GM23338 (cell line): ENCODE measurements at regions not wholly inside any gene's neighbourhood (a gene's known extent, or its start where the extent isn't known, plus 50 kb on each side); places are given as distances from the start of the nearest gene placed in this dataset.
"Not testable (repeated sequence)": the region's sequence is repeated elsewhere in the genome, so short reads cannot be mapped to it uniquely, and the experiment has no call there.

Experiments used
- ATAC-seq: fragments of 200-7000 bp; cut with Tn5 transposase; 3 replicates; pipeline ENCODE4 v1.9.1; 2020
- DNase-seq: peaks from one replicate; pipeline ENCODE4 v3.0.0-alpha.2; 2015; ENCODE audit warnings: low spot score
- H2AFZ ChIP-seq: fragments of 200-600 bp; sonication (generic); 2 replicates; pipeline ENCODE4 v1.8.0; 2016; ENCODE audit warnings: antibody characterized with exemption, mild to moderate bottlenecking, moderate library complexity
- H3F3A ChIP-seq: fragments of 200-600 bp; sonication (generic); replicated peaks from 2 replicates; pipeline ENCODE4 v1.8.0; 2017; ENCODE audit warnings: antibody characterized with exemption, mixed run types, low read depth
- H3K27ac ChIP-seq: fragments of 200-600 bp; sonication (generic); 2 replicates; pipeline ENCODE4 v1.6.1; 2016; ENCODE audit warnings: low read depth
- H3K27me3 ChIP-seq: fragments of 200-600 bp; sonication (generic); 2 replicates; pipeline ENCODE4 v1.8.0; 2016; ENCODE audit warnings: mild to moderate bottlenecking, mixed run types, moderate library complexity; ENCODE audit not compliant: insufficient read depth
- H3K36me3 ChIP-seq: fragments of 200-600 bp; sonication (generic); 2 replicates; pipeline ENCODE4 v1.8.0; 2016; ENCODE audit warnings: mild to moderate bottlenecking; ENCODE audit not compliant: insufficient read depth
- H3K4me1 ChIP-seq: fragments of 200-600 bp; sonication (generic); 2 replicates; pipeline ENCODE4 v1.8.0; 2016; ENCODE audit warnings: mild to moderate bottlenecking, moderate library complexity; ENCODE audit not compliant: insufficient read depth
- H3K4me2 ChIP-seq: fragments of 200-600 bp; sonication (generic); 2 replicates; pipeline ENCODE4 v1.7.1; 2017; ENCODE audit warnings: mixed run types
- H3K4me3 ChIP-seq: fragments of 200-600 bp; sonication (generic); 2 replicates; pipeline ENCODE4 v1.6.1; 2016; ENCODE audit warnings: mixed run types
- H3K79me2 ChIP-seq: fragments of 200-600 bp; sonication (generic); replicated peaks from 2 replicates; pipeline ENCODE4 v1.8.0; 2017; ENCODE audit warnings: mild to moderate bottlenecking; ENCODE audit not compliant: insufficient read depth
- H3K9me2 ChIP-seq: fragments of 200-600 bp; sonication (generic); 2 replicates; pipeline ENCODE4 v1.8.0; 2017; ENCODE audit not compliant: insufficient read depth
- H4K20me1 ChIP-seq: fragments of 200-600 bp; sonication (generic); replicated peaks from 2 replicates; pipeline ENCODE4 v1.8.0; 2017; ENCODE audit warnings: mild to moderate bottlenecking; ENCODE audit not compliant: insufficient read depth
- H3K27ac Mint-ChIP-seq: 2 replicates; pipeline ENCODE4 v1.8.0; 2020; ENCODE audit warnings: inconsistent platforms, mild to moderate bottlenecking, moderate library complexity, mixed read lengths
- H3K27me3 Mint-ChIP-seq: 3 replicates; pipeline ENCODE4 v1.8.0; 2022; ENCODE audit warnings: low read depth, mild to moderate bottlenecking, moderate library complexity, mixed read lengths, inconsistent platforms; ENCODE audit not compliant: insufficient read depth, poor library complexity
- H3K36me3 Mint-ChIP-seq: 3 replicates; pipeline ENCODE4 v1.8.0; 2021; ENCODE audit warnings: low read depth, mild to moderate bottlenecking, inconsistent platforms, moderate library complexity, mixed read lengths
- H3K4me1 Mint-ChIP-seq: 3 replicates; pipeline ENCODE4 v1.8.0; 2020; ENCODE audit warnings: mild to moderate bottlenecking, inconsistent platforms, mixed read lengths
- H3K4me3 Mint-ChIP-seq: 3 replicates; pipeline ENCODE4 v1.8.0; 2021; ENCODE audit warnings: moderate library complexity, mild to moderate bottlenecking, inconsistent platforms, mixed read lengths
- H3K9me3 Mint-ChIP-seq: 3 replicates; pipeline ENCODE4 v1.8.0; 2020; ENCODE audit warnings: moderate library complexity, mild to moderate bottlenecking, inconsistent platforms, mixed read lengths
- CTCF ChIP-seq, 2 experiments: fragments of 200-600 bp in 1 of 2; sonication (generic) in 1 of 2; conservative IDR thresholded peaks; 2 replicates each; pipeline versions ENCODE4 v1.5.1 to v1.6.1; 2016 to 2017; ENCODE audit warnings: antibody characterized with exemption in 2 of 2, low read depth in 2 of 2, mild to moderate bottlenecking in 2 of 2, moderate library complexity in 1 of 2
- ZNF462 ChIP-seq: fragments of 250-450 bp; sonication (Bioruptor Pico); IDR thresholded peaks from 2 replicates; pipeline ENCODE4 v1.5.0; 2020; ENCODE audit warnings: mild to moderate bottlenecking, moderate library complexity

- H3K79me2 ChIP-seq, result no peaks in the 10 kb centered on the region
- no peak for TF ChIP-seq ZNF462 (CRISPR knock-in tag)
- Mint-ChIP-seq H3K27ac (no peak overlapping the region), H3K4me3 (no peak overlapping the region), H3K27me3 (no peaks in the 10 kb centered on the region), H3K4me1 (no peaks in the 10 kb centered on the region), H3K36me3 (no peaks in the 10 kb centered on the region), H3K9me3 (no peaks in the 10 kb centered on the region)
- H4K20me1 ChIP-seq, result no peaks in the 10 kb centered on the region
- H3K36me3 ChIP-seq, result no peaks in the 10 kb centered on the region
- no peak overlapping the region for H3K27ac ChIP-seq
- H2AFZ ChIP-seq, result no peak overlapping the region
- H3K4me3 ChIP-seq, result no peak overlapping the region
- DNase-seq (no peak), ATAC-seq (no peak)
- H3F3A ChIP-seq, result no peaks in the 10 kb centered on the region
- H3K4me2 ChIP-seq, result no peak overlapping the region
- H3K27me3 ChIP-seq, result no peaks in the 10 kb centered on the region
- H3K4me1 ChIP-seq, result no peaks in the 10 kb centered on the region
- H3K9me2 ChIP-seq, result no peaks in the 10 kb centered on the region
Observed at GRCh38 chr5:91306497-91306896, 76.6 kb downstream of the ARRDC3 start.

- no peaks in the 10 kb centered on the region for H3F3A ChIP-seq
- H3K4me3 ChIP-seq, result no peak overlapping the region
- Mint-ChIP-seq H3K4me3 (no peak overlapping the region), H3K4me1 (no peaks in the 10 kb centered on the region), H3K9me3 (no peaks in the 10 kb centered on the region), H3K27me3 (no peaks in the 10 kb centered on the region), H3K27ac (no peak overlapping the region), H3K36me3 (no peaks in the 10 kb centered on the region)
- H3K27me3 ChIP-seq, result no peaks in the 10 kb centered on the region
- DNase-seq (no peak), ATAC-seq (no peak)
- no peak overlapping the region for H3K27ac ChIP-seq
- no peak for TF ChIP-seq CTCF (conservative IDR thresholded peaks at IDR 0.05; ENCODE audit: low read depth in 2 of 2)
- H3K36me3 ChIP-seq, result no peaks in the 10 kb centered on the region
- no peaks in the 10 kb centered on the region for H3K9me2 ChIP-seq
- peak overlapping the region; percentile 43 for H2AFZ ChIP-seq
- no peaks in the 10 kb centered on the region for H3K4me1 ChIP-seq
- H4K20me1 ChIP-seq, result no peaks in the 10 kb centered on the region
- H3K4me2 ChIP-seq, result no peak overlapping the region
- H3K79me2 ChIP-seq, result no peaks in the 10 kb centered on the region
Observed at GRCh38 chr5:91305640-91306039, 77.5 kb downstream of the ARRDC3 start.

- H3K4me1 Mint-ChIP-seq, H3K27ac ChIP-seq, H4K20me1 ChIP-seq, H3K9me3 Mint-ChIP-seq, H3K27me3 Mint-ChIP-seq, H3K4me1 ChIP-seq, DNase-seq, ATAC-seq, H3K27ac Mint-ChIP-seq, H3K9me2 ChIP-seq, H2AFZ ChIP-seq, H3K4me2 ChIP-seq, H3K27me3 ChIP-seq, H3K4me3 ChIP-seq, H3K36me3 Mint-ChIP-seq, H3K36me3 ChIP-seq, H3F3A ChIP-seq, H3K4me3 Mint-ChIP-seq, H3K79me2 ChIP-seq: not testable (repeated sequence)
Observed at GRCh38 chr5:91304015-91304414, 79.1 kb downstream of the ARRDC3 start.
